GM19240 (cell line): ENCODE measurements at regions not wholly inside any gene's neighbourhood (a gene's known extent, or its start where the extent isn't known, plus 50 kb on each side); places are given as distances from the start of the nearest gene placed in this dataset.

Source experiments
- DNase-seq: peaks from one replicate; pipeline ENCODE4 v3.0.0; 2011; ENCODE audit warnings: low spot score; ENCODE audit not compliant: insufficient read length

GRCh38 chr1:63190171-63190570 lies 132.2 kb upstream of the FOXD3 start:
- DNase-seq = no peak

GRCh38 chr1:63198871-63199394 lies 123.4 kb upstream of the FOXD3 start:
- DNase-seq = no peak

- no peak for DNase-seq
Measured at GRCh38 chr1:63199706-63200335, 122.5 kb upstream of the FOXD3 start.

- no peak for DNase-seq
Measured at GRCh38 chr1:63200676-63201075, 121.7 kb upstream of the FOXD3 start.

DNA sequence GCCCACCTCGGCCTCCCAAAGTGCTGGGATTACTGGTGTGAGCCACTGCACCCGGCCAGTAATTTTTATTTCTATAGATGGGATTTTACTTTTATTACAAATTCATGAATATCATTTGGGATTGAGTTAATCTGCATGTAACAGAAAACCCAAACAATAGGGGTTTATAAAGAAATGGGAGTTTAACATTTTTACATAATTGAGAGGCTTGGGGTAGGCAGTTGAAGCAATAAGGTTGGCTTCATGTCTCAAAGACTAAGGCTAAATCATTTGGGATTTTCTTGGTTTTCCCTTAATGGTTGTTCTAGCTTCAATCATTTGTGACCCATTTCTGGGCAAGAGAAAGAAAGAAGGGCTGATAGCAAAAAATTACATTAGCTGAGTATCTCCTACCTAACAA lies 118.7 kb upstream of the FOXD3 start:
- no peak for DNase-seq

DNA sequence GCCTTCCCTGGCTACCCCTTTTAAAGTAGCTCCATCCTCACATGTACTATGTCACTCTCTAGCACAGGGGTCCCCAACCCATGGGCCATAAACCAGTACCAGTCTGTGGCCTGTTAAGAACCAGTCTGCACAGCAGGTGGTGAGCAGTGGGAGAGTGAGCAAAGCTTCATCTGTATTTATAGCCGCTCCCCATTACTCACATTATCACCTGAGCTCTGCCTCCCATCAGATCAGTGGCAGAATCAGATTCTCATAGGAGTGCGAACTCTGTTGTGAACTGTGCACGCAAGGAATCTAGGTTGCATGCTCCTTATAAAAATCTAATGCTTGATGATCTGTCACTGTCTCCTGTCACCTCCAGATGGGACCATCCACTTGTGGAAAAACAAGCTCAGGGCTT lies 116.6 kb upstream of the FOXD3 start:
- DNase-seq = no peak

DNA sequence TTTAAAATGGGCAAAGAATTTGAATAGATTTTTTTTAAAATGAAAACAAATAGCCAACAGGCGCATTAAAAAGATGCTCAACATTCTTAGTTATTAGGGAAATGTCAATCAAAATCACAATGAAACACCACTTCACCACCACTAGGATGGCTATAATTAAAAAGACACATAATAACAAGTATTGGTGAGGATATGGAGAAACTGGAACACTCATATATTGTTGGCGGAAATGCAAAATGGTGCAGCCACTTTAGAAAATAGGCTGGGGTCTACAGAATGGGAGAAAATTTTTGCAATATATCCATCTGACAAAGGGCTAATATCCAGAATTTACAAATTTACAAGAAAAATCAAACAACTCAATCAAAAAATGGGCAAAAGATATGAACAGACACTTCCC lies 107.8 kb upstream of the FOXD3 start:
- no peak for DNase-seq

- no peak for DNase-seq
Measured at GRCh38 chr1:63223426-63223825, 98.9 kb upstream of the FOXD3 start.

DNA sequence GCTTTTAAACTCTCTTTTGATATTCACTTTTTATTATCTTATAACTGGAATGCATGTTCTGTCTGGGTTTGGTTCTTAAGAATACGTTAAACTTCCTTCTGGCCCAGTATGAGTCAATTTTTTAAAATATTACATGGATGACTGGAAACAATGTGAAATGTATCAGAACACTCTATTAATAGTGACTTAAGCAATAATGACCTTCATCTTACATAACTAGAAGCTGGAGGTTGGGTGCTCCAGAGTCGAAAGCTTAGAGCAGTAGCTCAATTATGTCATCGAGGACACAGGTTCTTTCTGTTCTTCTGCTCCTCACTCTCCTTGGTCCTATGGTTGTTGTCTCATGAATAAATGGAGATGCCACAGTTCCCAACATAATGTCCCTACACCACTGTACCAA lies 91.6 kb upstream of the FOXD3 start:
- DNase-seq = no peak

DNA sequence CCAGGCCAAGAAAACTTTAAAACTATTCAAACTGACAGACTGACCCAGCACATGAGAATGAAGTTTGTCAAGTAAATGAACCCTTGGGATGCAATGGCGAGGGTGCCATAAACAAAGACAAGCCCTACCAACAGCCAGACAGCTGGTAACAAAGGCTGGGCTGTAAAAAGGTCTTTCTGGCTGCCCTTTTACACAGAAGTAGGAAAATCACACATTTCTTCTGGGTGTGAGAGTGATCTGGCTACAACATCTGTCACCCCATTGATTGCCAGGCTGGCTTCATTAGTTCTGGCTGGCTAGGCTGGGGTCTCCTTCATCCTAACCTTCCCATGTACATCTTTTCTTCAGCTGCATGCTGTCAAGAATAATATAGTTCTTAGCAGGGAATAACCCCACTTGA lies 83.6 kb upstream of the FOXD3 start:
- no peak for DNase-seq

DNA sequence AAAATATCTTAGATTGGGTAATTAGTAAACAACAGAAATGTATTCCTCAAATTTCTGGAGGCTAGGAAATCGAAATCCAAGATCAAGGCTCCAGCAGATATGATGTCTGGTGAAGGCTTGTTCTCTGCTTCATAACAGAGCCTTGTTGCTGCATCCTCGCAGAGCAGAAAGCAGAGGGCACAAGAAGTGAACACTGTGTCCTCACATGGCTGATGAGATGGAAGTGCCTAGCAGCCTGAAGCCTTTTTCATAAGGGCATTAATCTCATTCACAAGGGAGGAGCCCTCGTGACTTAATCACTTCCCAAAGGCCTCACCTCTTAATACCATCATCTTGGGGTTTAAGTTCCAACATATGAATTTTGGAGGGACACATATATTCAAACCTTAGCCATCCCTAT lies 77.2 kb upstream of the FOXD3 start:
- no peak for DNase-seq

DNA sequence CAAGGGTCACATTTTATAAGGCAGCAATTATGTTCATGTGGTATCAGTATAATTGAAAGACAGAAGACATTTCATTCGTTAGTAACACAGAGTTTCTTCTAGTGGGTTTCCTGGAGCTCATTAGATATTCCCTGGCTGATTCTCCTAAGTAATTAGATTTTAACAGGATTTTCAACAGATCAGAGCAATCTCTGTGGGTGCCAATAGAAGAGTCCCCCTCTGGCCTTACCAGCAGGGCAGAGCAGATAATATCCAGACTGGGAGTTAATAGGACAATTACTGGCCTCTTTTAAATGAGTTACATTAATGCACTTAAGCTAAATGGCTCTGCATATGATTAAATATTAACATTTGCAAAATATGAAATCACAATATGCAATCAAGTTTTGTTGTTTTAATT lies 74.2 kb upstream of the FOXD3 start:
- no peak for DNase-seq

DNA sequence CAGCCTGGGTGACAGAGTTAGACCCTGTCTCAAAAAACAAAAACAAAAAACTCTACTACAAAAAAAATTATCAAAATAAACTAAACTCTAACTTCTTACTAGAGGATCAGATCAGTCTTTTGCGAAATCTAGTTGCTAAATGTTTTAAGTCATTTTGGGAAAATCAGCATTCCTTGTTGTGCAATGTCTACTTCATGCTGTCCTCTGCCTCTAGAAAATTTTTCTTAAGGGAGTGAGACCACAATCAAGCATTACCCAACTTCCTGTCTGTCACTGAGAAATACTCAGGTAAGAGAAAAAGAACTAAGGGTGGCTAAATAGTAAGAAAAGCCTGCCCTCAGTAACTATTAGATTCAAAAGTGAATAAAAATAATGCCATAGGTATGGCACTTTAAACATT lies 67.2 kb upstream of the FOXD3 start:
- no peak for DNase-seq

- no peak for DNase-seq
Measured at GRCh38 chr1:63261736-63262458, 60.5 kb upstream of the FOXD3 start.

GRCh38 chr1:63262459-63262770 lies 60.0 kb upstream of the FOXD3 start:
- no peak for DNase-seq

- no peak for DNase-seq
Measured at GRCh38 chr1:63264161-63264560, 58.2 kb upstream of the FOXD3 start.

DNA sequence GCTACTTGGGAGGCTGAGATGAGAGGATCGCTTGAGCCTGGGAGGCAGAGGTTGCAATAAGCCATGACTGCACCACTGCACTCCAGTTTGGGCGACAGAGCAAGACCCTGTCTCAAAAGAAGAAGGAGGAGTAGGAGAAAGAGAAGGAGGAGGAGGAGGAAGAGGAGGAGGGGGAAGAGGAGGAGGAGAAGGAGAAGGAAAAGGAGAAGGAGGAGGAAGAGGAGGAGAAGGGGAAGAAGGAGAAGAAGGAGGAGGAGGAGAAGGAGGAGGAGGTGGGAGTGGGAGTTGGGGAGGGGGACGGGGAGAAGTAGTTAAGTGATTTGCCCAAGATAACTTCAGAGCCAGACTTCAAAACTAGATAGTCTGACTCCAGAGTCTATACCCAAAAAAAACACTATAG lies 55.5 kb upstream of the FOXD3 start:
- DNase-seq = no peak

GRCh38 chr1:63268876-63269275 lies 53.5 kb upstream of the FOXD3 start:
- no peak for DNase-seq

GRCh38 chr1:63269571-63269970 lies 52.8 kb upstream of the FOXD3 start:
- DNase-seq = no peak
